GM19438 (cell line): ENCODE measurements at regions not wholly inside any gene's neighbourhood (a gene's known extent, or its start where the extent isn't known, plus 50 kb on each side); places are given as distances from the start of the nearest gene placed in this dataset.
"Not testable (repeated sequence)": the region's sequence is repeated elsewhere in the genome, so short reads cannot be mapped to it uniquely, and the experiment has no call there.

Experiments
- ATAC-seq: cut with Tn5 transposase; IDR thresholded peaks from one replicate; pipeline ENCODE4 v1.9.1; 2021; ENCODE audit warnings: low read depth; ENCODE audit not compliant: unreplicated experiment

- not testable (repeated sequence) for ATAC-seq
These were observed 152.4 kb upstream of the NOTCH2NLA start for GRCh38 chr1:146381196-146381595.

- ATAC-seq, result peak; percentile 95
These were observed 148.1 kb upstream of the NOTCH2NLA start for GRCh38 chr1:146376708-146377496.

GRCh38 chr1:146376309-146376707 lies 147.5 kb upstream of the NOTCH2NLA start:
- not testable (repeated sequence) for ATAC-seq

- not testable (repeated sequence) for ATAC-seq
These were observed 146.3 kb upstream of the NOTCH2NLA start for GRCh38 chr1:146375108-146375507.

- ATAC-seq, result not testable (repeated sequence)
These were observed 141.1 kb upstream of the NOTCH2NLA start for GRCh38 chr1:146369940-146370339.

- not testable (repeated sequence) for ATAC-seq
These were observed 126.6 kb upstream of the NOTCH2NLA start for GRCh38 chr1:146355373-146355772.

GRCh38 chr1:146326863-146327262 lies 98.0 kb upstream of the NOTCH2NLA start:
- not testable (repeated sequence) for ATAC-seq

GRCh38 chr1:146324463-146324862 lies 95.6 kb upstream of the NOTCH2NLA start:
- not testable (repeated sequence) for ATAC-seq

GRCh38 chr1:146323302-146323701 lies 94.5 kb upstream of the NOTCH2NLA start:
- ATAC-seq, result not testable (repeated sequence)

GRCh38 chr1:146322893-146323292 lies 94.1 kb upstream of the NOTCH2NLA start:
- ATAC-seq, result not testable (repeated sequence)

GRCh38 chr1:146318715-146319114 lies 89.9 kb upstream of the NOTCH2NLA start:
- ATAC-seq, result not testable (repeated sequence)

GRCh38 chr1:146317785-146318184 lies 89.0 kb upstream of the NOTCH2NLA start:
- ATAC-seq, result not testable (repeated sequence)

- not testable (repeated sequence) for ATAC-seq
These were observed 85.8 kb upstream of the NOTCH2NLA start for GRCh38 chr1:146314449-146315246.

GRCh38 chr1:146310579-146310978 lies 81.8 kb upstream of the NOTCH2NLA start:
- ATAC-seq, result not testable (repeated sequence)

GRCh38 chr1:146309427-146309826 lies 80.6 kb upstream of the NOTCH2NLA start:
- ATAC-seq, result not testable (repeated sequence)

- ATAC-seq, result not testable (repeated sequence)
These were observed 80.1 kb upstream of the NOTCH2NLA start for GRCh38 chr1:146308892-146309291.

- not testable (repeated sequence) for ATAC-seq
These were observed 79.3 kb upstream of the NOTCH2NLA start for GRCh38 chr1:146308152-146308551.

GRCh38 chr1:146307632-146308031 lies 78.8 kb upstream of the NOTCH2NLA start:
- peak; percentile 96 for ATAC-seq

- not testable (repeated sequence) for ATAC-seq
These were observed 77.8 kb upstream of the NOTCH2NLA start for GRCh38 chr1:146306651-146307050.

GRCh38 chr1:146305442-146305841 lies 76.6 kb upstream of the NOTCH2NLA start:
- ATAC-seq, result not testable (repeated sequence)

GRCh38 chr1:146298575-146298897 lies 69.7 kb upstream of the NOTCH2NLA start:
- ATAC-seq, result peak; percentile 85
